PC-9 (cell line): ENCODE measurements at regions not wholly inside any gene's neighbourhood (a gene's known extent, or its start where the extent isn't known, plus 50 kb on each side); places are given as distances from the start of the nearest gene placed in this dataset.

ENCODE experiments used
- BruUV-seq: library from RNA; stranded (reverse); fragments of 400-500 nt; replicated peaks from 2 replicates; lab custom pipeline; 2021; lab: Mats Ljungman, UMichigan
- CTCF ChIA-PET: fragments of 300-600 bp; sonication (Branson Sonifier 250); formaldehyde crosslinking; loops from one replicate; lab custom pipeline; 2022; ENCODE audit warnings: antibody characterized with exemption; lab: Charles Lee
- POLR2A ChIA-PET: fragments of 300-600 bp; sonication (Branson Sonifier 250); formaldehyde crosslinking; loops from one replicate; lab custom pipeline; 2022; ENCODE audit warnings: antibody characterized with exemption; ENCODE audit not compliant: unreplicated experiment; lab: Charles Lee
- DNase-seq, 2 experiments: peaks; one replicate each; pipeline versions ENCODE4 v3.0.0 to v3.0.0-alpha.2; 2015 to 2022; ENCODE audit warnings: mixed read lengths in 1 of 2
- H2AFZ ChIP-seq: fragments of 200-600 bp; sonication (generic); 2 replicates; pipeline ENCODE4 v1.8.1; 2017; ENCODE audit warnings: antibody characterized with exemption
- H3F3A ChIP-seq: fragments of 200-600 bp; sonication (generic); 2 replicates; pipeline ENCODE4 v1.8.1; 2017; ENCODE audit warnings: antibody characterized with exemption, mild to moderate bottlenecking, low read depth; ENCODE audit not compliant: insufficient read depth
- H3K27ac ChIP-seq: fragments of 200-600 bp; sonication (generic); 2 replicates; pipeline ENCODE4 v1.6.1; 2016; ENCODE audit warnings: mixed run types
- H3K27me3 ChIP-seq: fragments of 200-600 bp; sonication (generic); 2 replicates; pipeline ENCODE4 v1.6.1; 2016; ENCODE audit warnings: low read depth, mixed run types; ENCODE audit not compliant: insufficient read depth
- H3K36me3 ChIP-seq: fragments of 200-600 bp; sonication (generic); 2 replicates; pipeline ENCODE4 v1.6.1; 2016; ENCODE audit warnings: low read depth, mixed run types
- H3K4me1 ChIP-seq: fragments of 200-600 bp; sonication (generic); replicated peaks from 2 replicates; pipeline ENCODE4 v1.6.1; 2016; ENCODE audit warnings: mixed run types; ENCODE audit not compliant: insufficient read depth
- H3K4me2 ChIP-seq: fragments of 200-600 bp; sonication (generic); 2 replicates; pipeline ENCODE4 v1.6.1; 2017; ENCODE audit warnings: mixed run types
- H3K4me3 ChIP-seq: fragments of 200-600 bp; sonication (generic); 2 replicates; pipeline ENCODE4 v1.6.1; 2016; ENCODE audit warnings: mixed run types
- H3K79me2 ChIP-seq: fragments of 200-600 bp; sonication (generic); 2 replicates; pipeline ENCODE4 v1.6.1; 2017; ENCODE audit warnings: low read depth, mixed run types
- H3K9me2 ChIP-seq: fragments of 200-600 bp; sonication (generic); 2 replicates; pipeline ENCODE4 v1.8.1; 2017; ENCODE audit warnings: mild to moderate bottlenecking; ENCODE audit not compliant: insufficient read depth
- H3K9me3 ChIP-seq: fragments of 200-600 bp; sonication (generic); 2 replicates; pipeline ENCODE4 v1.8.1; 2016; ENCODE audit warnings: low read depth; ENCODE audit not compliant: insufficient read depth
- H4K20me1 ChIP-seq: fragments of 200-600 bp; sonication (generic); 2 replicates; pipeline ENCODE4 v1.8.1; 2017; ENCODE audit not compliant: insufficient read depth
- EZH2 ChIP-seq: fragments of 200-600 bp; sonication (generic); IDR thresholded peaks from 2 replicates; pipeline ENCODE4 v1.8.0; 2017; ENCODE audit warnings: antibody characterized with exemption, low read depth
- intact Hi-C: fragments of 100-400 bp; cut with micrococcal nuclease; formaldehyde crosslinking; loops from one replicate; pipeline ENCODE4 v1.10.0; 2022; ENCODE audit not compliant: unreplicated experiment
- TF ChIP-seq, protein P1 (sequence below): fragments of 200-600 bp; sonication (generic); conservative IDR thresholded peaks from 2 replicates; pipeline ENCODE4 v1.6.1; 2017; ENCODE audit warnings: mixed run types, antibody characterized with exemption, mild to moderate bottlenecking, moderate library complexity

DNA sequence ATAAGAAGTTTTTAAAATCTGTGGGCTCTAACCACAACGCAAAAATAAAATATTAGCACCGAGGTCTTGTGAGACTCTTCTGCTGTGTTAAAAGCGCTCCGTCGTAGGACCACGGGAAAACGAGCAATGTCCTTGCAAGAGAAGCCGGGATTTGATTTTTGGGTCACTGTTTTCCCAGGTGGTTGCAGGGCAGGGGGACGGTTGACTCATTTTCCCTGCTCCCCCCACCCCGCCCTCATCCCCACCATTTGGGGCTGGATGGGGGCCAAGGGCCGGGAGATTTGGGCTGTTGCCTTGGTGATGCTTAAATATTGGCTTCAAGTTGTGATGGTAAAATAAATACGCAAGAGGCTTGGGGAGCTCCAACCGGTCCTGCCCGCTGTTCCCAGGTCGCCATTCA is 67.6 kb upstream of the SLC25A33 start:
- Histone ChIP-seq H3K36me3 (no peaks in the 10 kb centered on the region), H3K9me2 (no peaks in the 10 kb centered on the region), H3K4me3 (no peak overlapping the region), H3F3A (peaks cover 6% of the 10 kb centered on the region; the same call in 1 of the 2 replicates), H3K4me1 (0 out of 2 replicates have a peak, but pooled peaks cover 7% of the 10 kb centered on the region), H3K27ac (no peak overlapping the region), H3K4me2 (no peak overlapping the region), H2AFZ (no peak overlapping the region), H4K20me1 (no peaks in the 10 kb centered on the region), H3K79me2 (no peaks in the 10 kb centered on the region), H3K9me3 (no peaks in the 10 kb centered on the region), H3K27me3 (no peaks in the 10 kb centered on the region)
- TF ChIP-seq EZH2 = no peak
- TF ChIP-seq, protein P1, sequence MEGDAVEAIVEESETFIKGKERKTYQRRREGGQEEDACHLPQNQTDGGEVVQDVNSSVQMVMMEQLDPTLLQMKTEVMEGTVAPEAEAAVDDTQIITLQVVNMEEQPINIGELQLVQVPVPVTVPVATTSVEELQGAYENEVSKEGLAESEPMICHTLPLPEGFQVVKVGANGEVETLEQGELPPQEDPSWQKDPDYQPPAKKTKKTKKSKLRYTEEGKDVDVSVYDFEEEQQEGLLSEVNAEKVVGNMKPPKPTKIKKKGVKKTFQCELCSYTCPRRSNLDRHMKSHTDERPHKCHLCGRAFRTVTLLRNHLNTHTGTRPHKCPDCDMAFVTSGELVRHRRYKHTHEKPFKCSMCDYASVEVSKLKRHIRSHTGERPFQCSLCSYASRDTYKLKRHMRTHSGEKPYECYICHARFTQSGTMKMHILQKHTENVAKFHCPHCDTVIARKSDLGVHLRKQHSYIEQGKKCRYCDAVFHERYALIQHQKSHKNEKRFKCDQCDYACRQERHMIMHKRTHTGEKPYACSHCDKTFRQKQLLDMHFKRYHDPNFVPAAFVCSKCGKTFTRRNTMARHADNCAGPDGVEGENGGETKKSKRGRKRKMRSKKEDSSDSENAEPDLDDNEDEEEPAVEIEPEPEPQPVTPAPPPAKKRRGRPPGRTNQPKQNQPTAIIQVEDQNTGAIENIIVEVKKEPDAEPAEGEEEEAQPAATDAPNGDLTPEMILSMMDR = no peak
- CTCF ChIA-PET = interaction anchor here (0.5 to 0.6 kb wide), 3 partner anchors 237 to 509 kb away, joined by 3 to 7 read pairs (median 4); no protein-coding TSS in a partner anchor
- intact Hi-C loops = loop anchor here (5.0 kb wide), 1 partner anchor 179 kb away; the partner anchor contains the start of gene SPSB1
- POLR2A ChIA-PET = no interaction called here
- BruUV-seq = no TSS peak
- DNase-seq = no peak

DNA sequence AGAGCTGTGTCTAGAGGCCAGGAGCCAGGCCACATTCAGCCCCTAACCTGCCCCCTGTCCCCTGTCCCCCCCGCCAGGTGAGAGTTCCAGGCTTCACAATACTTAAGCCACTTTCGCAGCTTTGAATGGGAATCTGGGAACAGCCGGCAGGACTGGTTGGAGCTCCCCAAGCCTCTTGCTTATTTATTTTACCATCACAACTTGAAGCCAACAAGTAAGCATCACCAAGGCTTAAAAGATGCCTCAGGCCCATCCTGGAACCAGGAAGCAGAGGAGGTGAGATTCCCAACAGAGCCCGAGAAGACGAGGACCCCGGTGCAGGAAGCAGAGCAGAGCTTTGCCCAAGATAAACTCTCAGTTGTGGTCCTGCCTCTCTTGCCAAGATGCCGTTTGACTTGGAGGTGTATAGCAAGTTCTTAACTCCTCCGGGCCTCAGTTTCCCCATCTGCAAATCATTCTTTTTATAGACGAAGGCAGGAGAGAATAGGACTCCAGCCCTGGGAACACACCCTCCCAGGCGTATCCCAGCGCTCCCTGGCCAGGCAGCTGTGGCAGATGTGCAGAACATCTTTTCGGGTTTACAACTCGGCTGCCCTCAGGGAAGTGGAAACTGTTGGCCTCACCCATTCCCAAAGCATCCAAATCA is 66.8 kb upstream of the SLC25A33 start:
- no TSS peak for BruUV-seq
- H3K4me2 ChIP-seq = no peak overlapping the region

DNA sequence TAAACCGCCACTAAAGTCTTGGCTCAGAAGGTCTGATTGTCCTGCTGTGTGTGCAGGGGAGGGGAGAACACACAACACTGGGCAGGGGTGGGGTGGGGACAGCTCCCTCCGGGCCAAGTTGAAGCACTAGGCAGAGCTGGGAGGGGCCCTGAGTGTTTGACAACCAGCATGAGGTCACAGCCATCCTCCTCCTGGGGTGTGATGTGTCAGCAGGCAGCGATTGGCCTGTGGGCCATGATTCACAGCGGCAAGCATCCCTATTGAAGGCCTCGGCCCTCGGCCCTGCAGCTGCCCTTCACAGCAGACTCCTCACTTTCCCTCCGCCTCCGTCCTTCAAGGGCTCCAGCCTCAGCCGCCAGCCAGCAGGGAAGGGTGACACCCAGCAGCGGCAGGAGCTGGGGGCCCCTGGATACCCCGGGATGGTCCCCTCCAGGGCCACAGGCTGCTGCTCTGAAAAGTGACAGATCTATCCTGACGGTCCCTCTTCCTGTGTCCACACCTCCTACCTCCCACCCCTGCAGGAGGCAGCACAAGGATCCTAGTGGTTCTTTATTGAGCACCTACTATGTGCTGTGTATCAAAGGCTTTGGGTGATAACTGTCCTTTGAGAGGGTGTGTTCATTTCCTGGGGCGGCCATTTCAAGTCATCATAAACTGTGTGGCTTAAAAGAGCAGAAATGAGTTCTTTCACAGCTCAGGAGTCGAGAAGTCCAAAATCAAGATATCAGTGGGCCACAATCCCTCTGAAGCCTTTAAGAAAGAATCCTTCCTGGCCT is 66.0 kb upstream of the SLC25A33 start:
- CTCF ChIA-PET = no interaction called here
- Histone ChIP-seq H3K4me2 (peak overlapping the region; percentile 39; the same call in 1 of the 2 replicates), H3K27ac (no peak overlapping the region), H3K36me3 (no peaks in the 10 kb centered on the region), H3K27me3 (no peaks in the 10 kb centered on the region), H3K79me2 (no peaks in the 10 kb centered on the region), H2AFZ (no peak overlapping the region), H3K9me2 (no peaks in the 10 kb centered on the region), H3K9me3 (no peaks in the 10 kb centered on the region), H3F3A (peaks cover 16% of the 10 kb centered on the region), H3K4me3 (no peak overlapping the region), H3K4me1 (peaks cover 15% of the 10 kb centered on the region; the same call in 1 of the 2 replicates), H4K20me1 (no peaks in the 10 kb centered on the region)
- no TSS peak for BruUV-seq
- POLR2A ChIA-PET = no interaction called here
- no peak for TF ChIP-seq EZH2
- TF ChIP-seq, protein P1 = no peak
- intact Hi-C loops = loop anchor here (5.0 kb wide), 1 partner anchor 181 kb away; the partner anchor contains the start of gene SPSB1
- peak; percentile 71 to 77 for DNase-seq

More for the DNA sequence above, 66.8 kb upstream of the SLC25A33 start:
- H3F3A ChIP-seq = peaks cover 11% of the 10 kb centered on the region
- no peaks in the 10 kb centered on the region for H3K27me3 ChIP-seq
- H3K27ac ChIP-seq = no peak overlapping the region
- no peak for DNase-seq
- H3K4me3 ChIP-seq = no peak overlapping the region
- H3K36me3 ChIP-seq = no peaks in the 10 kb centered on the region
- H4K20me1 ChIP-seq = no peaks in the 10 kb centered on the region
- H3K9me2 ChIP-seq = no peaks in the 10 kb centered on the region
- TF ChIP-seq EZH2 = no peak
- TF ChIP-seq, protein P1 = no peak
- H2AFZ ChIP-seq = no peak overlapping the region
- ChIA-PET CTCF (interaction anchor here (0.6 kb wide), 1 partner anchor 478 kb away, joined by 3 read pairs; no protein-coding TSS in a partner anchor), POLR2A (no interaction called here)
- intact Hi-C loops = loop anchor here (5.0 kb wide), 1 partner anchor 180 kb away; the partner anchor contains the start of gene SPSB1
- H3K79me2 ChIP-seq = no peaks in the 10 kb centered on the region
- no peaks in the 10 kb centered on the region for H3K9me3 ChIP-seq
- peaks cover 13% of the 10 kb centered on the region; the same call in 1 of the 2 replicates for H3K4me1 ChIP-seq
